ENCODE measurements at regions not wholly inside any gene's neighbourhood (a gene's known extent, or its start where the extent isn't known, plus 50 kb on each side); places are given as distances from the start of the nearest gene placed in this dataset.
"Not testable (repeated sequence)": the region's sequence is repeated elsewhere in the genome, so short reads cannot be mapped to it uniquely, and the experiment has no call there.

GRCh38 chr6:12525276-12525675 is 191.3 kb upstream of the PHACTR1 start:
- DNase-seq = no peak

- no peak for DNase-seq
These were observed 189.2 kb upstream of the PHACTR1 start for GRCh38 chr6:12527339-12527738.

- no peak for DNase-seq
These were observed 188.4 kb upstream of the PHACTR1 start for GRCh38 chr6:12528136-12528535.

DNA sequence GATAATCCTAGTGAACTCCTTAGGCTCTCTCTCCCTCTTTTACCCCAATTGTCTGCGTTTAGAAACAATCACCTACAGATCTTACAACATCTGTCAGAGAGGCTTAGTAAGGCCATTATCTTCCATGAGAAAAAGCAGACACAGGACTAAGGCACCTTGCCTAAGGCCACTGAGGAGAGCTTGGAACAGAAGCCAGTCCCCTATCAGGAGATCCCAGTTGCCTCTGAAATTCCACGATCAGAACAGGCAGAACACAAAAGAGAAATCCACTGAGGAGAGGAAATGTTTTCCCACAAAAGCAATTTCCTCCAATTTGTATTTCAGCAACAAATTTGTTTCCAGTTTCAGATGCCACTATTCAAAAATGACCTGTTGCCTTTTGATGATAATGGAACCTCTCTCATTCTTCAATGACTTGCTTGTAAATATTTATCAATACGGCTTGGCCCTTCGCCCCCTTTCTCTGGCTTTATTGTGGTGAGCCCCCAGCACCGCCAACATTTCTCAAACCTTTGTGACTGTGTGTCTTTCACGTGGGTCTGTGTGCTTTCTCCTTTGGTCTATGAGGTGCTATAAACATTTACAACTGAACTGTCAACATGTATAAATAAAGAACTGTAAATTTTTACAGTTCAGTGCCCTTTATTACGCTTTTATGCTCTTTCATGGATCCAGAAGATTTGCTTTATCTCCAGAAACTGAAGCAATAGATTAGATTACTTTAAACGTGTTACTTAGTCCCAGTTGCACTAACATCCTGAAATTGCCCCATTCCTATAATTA is 187.8 kb upstream of the PHACTR1 start:
- no peak for DNase-seq

DNA sequence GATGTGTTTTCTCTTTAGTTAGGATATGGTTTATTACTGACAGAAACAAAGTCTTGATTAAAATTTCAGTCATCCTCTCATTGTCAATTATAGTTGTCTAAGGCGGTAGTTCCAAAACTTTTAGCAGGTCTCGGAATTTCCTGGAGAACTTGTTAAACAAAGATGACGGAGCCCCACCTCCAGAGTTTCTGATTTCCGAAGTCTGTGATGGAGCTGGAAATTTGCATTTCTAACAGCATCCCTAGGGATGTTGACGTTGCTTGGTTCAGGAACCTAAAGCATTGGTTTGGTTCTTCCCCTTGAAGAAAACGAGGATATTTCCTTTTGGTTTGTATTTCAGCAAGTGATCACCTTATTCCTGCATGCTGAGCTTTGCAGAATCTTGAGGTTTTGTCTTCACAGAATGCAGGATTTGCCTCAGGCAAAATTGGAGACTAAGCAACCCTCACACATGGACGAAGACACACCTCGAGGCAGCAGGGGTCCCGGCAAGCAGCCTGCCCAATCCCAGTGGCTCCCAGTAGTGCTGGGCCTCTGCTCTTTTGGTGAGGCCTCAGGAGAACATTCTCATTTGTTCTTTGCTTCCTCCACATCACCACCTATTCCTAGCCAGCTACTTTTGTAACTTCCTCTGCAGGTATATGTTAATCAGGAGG is 187.1 kb upstream of the PHACTR1 start:
- no peak for DNase-seq

GRCh38 chr6:12530345-12530744 is 186.2 kb upstream of the PHACTR1 start:
- DNase-seq = no peak

GRCh38 chr6:12533586-12533985 is 183.0 kb upstream of the PHACTR1 start:
- no peak for DNase-seq

DNA sequence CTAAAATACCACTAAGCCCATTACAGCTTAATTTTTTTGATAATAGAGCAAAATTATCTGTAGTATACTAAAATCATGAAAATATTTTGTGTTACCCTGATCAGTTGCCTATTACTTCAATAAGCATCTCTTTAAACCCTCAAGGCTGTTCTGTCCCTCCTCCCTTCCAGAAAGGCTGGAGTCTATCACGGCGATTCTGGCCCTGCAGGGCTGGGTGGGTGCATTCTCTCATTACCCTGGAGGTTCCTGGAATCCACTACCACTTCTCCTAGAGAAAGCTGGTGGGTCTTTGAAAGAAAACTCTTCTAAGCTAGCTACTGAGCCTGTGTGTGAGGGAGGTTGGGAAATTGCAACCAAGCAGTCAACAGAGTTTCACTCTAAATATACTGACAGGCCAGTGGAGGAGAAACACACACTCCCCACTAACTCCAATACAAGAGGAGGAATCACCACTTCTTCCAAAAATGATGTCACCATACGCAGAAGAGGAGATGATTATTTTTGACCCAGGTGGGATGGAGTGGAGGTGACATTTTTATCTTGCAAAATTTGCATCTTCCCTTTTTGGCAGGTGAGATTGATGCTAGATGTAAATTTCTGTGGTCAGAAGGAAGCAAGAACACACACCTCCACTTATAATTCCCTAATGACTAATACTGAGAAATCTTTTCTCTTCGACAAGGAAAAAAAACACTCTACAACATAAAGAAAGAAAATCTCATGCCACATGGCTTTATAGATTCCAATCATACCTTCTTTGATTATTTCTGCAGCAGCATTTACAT is 182.3 kb upstream of the PHACTR1 start:
- DNase-seq = no peak

- no peak for DNase-seq
These were observed 180.8 kb upstream of the PHACTR1 start for GRCh38 chr6:12535586-12536314.

GRCh38 chr6:12536416-12536815 is 180.2 kb upstream of the PHACTR1 start:
- DNase-seq = no peak

- DNase-seq = no peak
These were observed 179.2 kb upstream of the PHACTR1 start for GRCh38 chr6:12537389-12537788.

GRCh38 chr6:12538881-12539357 is 177.6 kb upstream of the PHACTR1 start:
- DNase-seq = no peak

GRCh38 chr6:12542319-12543115 is 174.1 kb upstream of the PHACTR1 start:
- DNase-seq = not testable (repeated sequence)

GRCh38 chr6:12543953-12544352 is 172.6 kb upstream of the PHACTR1 start:
- no peak for DNase-seq

DNA sequence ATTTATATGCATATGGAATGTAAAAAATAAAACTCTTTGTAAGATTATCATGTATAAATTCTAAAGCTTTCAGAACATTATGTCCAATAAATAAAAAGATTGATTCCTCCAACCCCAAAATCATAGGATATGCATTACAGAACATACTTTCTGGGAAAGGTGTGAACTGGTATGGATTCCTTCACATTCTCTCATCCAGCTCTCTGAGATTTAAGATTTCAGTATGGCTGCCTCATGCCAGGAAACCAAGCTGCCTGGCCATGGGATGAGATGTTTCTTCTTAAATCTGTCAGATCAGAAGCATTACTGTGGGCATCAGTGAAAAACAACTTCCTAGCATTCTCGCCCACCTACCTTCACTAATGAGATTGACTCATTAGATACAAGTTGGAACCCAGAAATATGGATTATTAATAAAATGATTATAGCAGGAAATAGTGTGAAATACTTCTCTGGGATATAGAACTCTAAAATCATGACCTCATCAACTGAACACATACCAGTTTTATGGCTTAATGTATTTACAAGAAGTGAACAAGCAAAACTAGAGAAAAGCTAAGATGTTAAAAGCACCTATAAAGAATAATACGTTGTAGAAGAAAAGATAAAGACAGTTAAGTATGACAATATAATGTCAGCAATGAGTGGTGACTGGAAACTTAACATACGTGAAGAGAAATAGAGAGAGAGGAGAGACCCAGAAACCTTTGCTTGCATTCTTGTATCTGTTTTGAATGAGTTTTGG is 171.6 kb upstream of the PHACTR1 start:
- no peak for DNase-seq

DNA sequence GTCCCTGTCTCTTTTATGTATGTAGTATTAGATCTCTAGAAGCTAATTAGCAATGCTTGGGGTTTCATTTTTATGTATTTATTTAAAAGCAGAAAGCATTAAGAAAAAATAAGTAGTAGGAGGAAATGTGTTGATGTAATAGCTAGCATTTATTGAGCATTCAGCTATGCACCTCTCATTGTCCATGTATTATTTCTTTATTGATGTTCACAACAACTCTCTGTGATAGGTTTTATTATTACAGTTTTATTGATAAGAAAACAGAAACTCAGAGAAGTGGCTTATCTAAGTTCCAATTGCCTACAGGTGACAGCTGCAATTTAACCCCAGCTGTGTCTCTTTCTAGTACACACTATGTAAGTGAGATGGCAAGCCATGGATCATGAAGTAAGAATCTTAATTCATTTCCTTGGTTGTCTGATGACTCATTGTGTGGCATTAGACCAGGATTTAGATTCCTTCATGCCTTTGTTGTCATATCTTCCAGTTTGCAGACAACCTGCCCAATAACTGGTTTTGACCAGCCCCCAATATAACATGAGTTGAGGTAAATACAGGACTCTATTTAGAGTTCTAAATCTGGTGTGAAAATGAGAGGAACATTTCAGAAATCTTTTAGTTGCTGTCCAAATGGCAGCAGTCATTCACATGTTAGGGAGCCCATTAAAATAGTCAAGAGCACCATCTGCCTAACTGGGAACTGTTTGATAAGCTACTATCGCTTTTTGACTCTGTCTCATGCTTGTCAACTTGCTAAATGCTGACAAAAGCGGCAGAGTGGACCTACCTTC is 170.8 kb upstream of the PHACTR1 start:
- no peak for DNase-seq

DNA sequence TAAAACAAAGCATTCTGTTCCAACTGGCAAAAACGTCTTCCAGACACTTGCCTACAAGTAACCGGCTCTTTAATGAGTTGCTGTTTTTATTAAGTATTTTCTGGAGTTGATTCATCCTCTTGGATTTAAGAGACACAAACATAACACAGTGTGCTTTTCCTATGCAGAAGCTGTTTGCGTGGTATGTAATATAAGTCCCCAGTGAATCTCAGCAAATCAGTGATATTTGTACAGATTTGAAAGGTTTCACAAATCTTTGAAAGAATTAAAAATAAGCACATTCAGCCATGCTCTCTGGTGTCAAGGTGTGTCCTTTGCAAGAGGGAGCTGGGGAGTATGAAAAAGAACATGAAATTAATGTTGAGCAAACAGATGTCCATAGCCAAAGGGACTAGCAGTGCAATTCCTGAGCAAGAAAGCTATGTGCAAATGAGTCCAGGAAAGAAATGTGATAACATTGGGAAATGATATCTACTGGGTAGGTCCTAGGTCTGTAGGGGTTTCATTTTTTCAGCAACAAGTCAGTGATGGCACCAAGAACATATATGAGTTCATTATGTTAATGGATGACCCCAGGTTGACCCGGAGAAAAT is 170.1 kb upstream of the PHACTR1 start:
- DNase-seq = no peak

DNA sequence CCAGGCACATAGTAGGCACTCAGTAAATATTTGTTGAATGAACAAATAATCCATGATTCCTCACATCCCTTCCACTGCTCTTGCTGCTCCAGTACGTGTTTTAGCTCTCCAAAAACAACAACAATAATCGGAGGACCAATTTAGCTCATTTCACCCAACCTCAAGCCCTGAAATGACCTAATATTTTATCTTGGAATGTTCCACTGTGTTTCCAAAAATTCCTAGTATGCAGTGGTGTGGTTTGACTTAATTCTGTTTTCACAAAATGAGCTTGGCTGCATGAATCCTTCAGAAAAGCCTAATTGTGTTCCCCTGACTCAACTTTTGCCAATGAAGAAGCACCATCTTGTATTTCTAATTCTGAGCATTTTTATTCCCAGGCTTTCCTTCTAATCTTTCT is 168.0 kb upstream of the PHACTR1 start:
- DNase-seq = no peak

- DNase-seq = not testable (repeated sequence)
These were observed 167.1 kb upstream of the PHACTR1 start for GRCh38 chr6:12549445-12549844.

DNA sequence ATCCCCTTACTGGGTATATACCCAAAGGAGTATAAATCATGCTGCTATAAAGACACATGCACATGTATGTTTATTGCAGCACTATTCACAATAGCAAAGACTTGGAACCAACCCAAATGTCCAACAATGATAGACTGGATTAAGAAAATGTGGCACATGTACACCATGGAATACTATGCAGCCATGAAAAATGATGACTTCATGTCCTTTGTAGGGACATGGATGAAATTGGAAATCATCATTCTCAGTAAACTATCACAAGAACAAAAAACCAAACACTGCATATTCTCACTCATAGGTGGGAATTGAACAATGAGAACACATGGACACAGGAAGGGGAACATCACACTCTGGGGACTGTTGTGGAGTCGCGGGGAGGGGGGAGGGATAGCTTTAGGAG is 161.7 kb upstream of the PHACTR1 start:
- DNase-seq = not testable (repeated sequence)

Measured in NCI-H1048 (cell line).